HL-60 (cell line): ENCODE measurements at regions not wholly inside any gene's neighbourhood (a gene's known extent, or its start where the extent isn't known, plus 50 kb on each side); places are given as distances from the start of the nearest gene placed in this dataset.

ENCODE experiments used
- DNase-seq, 2 experiments: peaks; one replicate each; pipeline ENCODE4 v3.0.0-alpha.2; 2010 to 2020; ENCODE audit warnings: low read depth in 1 of 2, low spot score in 1 of 2
- H3K27ac ChIP-seq: fragments of 250-450 bp; sonication (Bioruptor Pico); replicated peaks from 2 replicates; pipeline ENCODE4 v1.5.1; 2020; ENCODE audit warnings: mild to moderate bottlenecking, moderate library complexity
- H3K27me3 ChIP-seq: fragments of 250-450 bp; sonication (Bioruptor Pico); 2 replicates; pipeline ENCODE4 v1.5.1; 2021; ENCODE audit warnings: mild to moderate bottlenecking, moderate library complexity; ENCODE audit not compliant: insufficient read depth, poor library complexity, severe bottlenecking
- H3K4me3 ChIP-seq: replicated peaks from 2 replicates; pipeline ENCODE4 v1.5.1; 2011; ENCODE audit warnings: mild to moderate bottlenecking, control low read depth, low read length; ENCODE audit not compliant: insufficient read depth
- GABPA ChIP-seq: IDR thresholded peaks from 2 replicates; pipeline ENCODE4 v1.6.1; 2012; ENCODE audit warnings: low read depth
- POLR2AphosphoS5 ChIP-seq: IDR thresholded peaks from 2 replicates; pipeline ENCODE4 v1.6.1; 2012; ENCODE audit warnings: low read depth
- REST ChIP-seq: IDR thresholded peaks from 2 replicates; pipeline ENCODE4 v1.6.1; 2012; ENCODE audit warnings: low read depth; ENCODE audit not compliant: insufficient replicate concordance
- SPI1 ChIP-seq: IDR thresholded peaks from 2 replicates; pipeline ENCODE4 v1.6.1; 2012; ENCODE audit warnings: low read depth, mild to moderate bottlenecking, borderline replicate concordance
- TF ChIP-seq, protein P1 (sequence below): IDR thresholded peaks from one replicate; pipeline ENCODE4 v1.5.1; 2011; ENCODE audit warnings: low read length, control low read depth, inconsistent platforms; ENCODE audit not compliant: insufficient read depth

DNA sequence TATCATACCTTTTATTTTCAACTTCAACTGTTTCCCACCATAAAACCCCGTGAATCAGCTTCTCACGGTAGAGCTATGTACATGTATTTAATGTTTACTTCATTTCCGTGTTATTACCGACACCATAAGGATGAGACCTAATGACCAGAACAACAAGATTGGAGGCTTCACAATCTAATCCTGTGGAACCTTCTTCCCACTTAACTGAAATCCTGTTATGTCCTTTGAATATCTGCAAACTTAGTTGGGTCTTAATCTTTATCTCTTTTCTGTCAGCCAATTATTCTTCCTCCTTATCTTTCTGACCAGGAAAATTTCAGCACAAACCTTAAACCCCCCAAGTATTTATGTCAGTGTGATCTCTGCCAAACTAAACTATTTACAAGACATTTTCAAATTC lies 214.4 kb downstream of the TMX3 start:
- TF ChIP-seq GABPA (no peak), REST (no peak), SPI1 (no peak), POLR2AphosphoS5 (no peak)
- TF ChIP-seq, protein P1, sequence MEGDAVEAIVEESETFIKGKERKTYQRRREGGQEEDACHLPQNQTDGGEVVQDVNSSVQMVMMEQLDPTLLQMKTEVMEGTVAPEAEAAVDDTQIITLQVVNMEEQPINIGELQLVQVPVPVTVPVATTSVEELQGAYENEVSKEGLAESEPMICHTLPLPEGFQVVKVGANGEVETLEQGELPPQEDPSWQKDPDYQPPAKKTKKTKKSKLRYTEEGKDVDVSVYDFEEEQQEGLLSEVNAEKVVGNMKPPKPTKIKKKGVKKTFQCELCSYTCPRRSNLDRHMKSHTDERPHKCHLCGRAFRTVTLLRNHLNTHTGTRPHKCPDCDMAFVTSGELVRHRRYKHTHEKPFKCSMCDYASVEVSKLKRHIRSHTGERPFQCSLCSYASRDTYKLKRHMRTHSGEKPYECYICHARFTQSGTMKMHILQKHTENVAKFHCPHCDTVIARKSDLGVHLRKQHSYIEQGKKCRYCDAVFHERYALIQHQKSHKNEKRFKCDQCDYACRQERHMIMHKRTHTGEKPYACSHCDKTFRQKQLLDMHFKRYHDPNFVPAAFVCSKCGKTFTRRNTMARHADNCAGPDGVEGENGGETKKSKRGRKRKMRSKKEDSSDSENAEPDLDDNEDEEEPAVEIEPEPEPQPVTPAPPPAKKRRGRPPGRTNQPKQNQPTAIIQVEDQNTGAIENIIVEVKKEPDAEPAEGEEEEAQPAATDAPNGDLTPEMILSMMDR: no peak
- H3K27me3 ChIP-seq: no peaks in the 10 kb centered on the region
- no peak overlapping the region for H3K27ac ChIP-seq
- H3K4me3 ChIP-seq: no peak overlapping the region
- no peak for DNase-seq

- H3K27me3 ChIP-seq: no peaks in the 10 kb centered on the region
- H3K4me3 ChIP-seq: no peak overlapping the region
- no peak for TF ChIP-seq REST
- no peak for TF ChIP-seq POLR2AphosphoS5
- TF ChIP-seq, protein P1: no peak
- TF ChIP-seq GABPA: no peak
- no peak for TF ChIP-seq SPI1
- no peak for DNase-seq
- H3K27ac ChIP-seq: no peak overlapping the region
Measured at GRCh38 chr18:68499141-68499540, 215.8 kb downstream of the TMX3 start.

- Histone ChIP-seq H3K27ac (no peak overlapping the region), H3K27me3 (no peaks in the 10 kb centered on the region), H3K4me3 (no peak overlapping the region)
- DNase-seq: no peak
- TF ChIP-seq REST (no peak), POLR2AphosphoS5 (no peak), GABPA (no peak), SPI1 (no peak)
- TF ChIP-seq, protein P1: no peak
Measured at GRCh38 chr18:68498636-68499035, 216.3 kb downstream of the TMX3 start.
